Umbilical cord (tissue), 1 donor: ENCODE measurements at regions not wholly inside any gene's neighbourhood (a gene's known extent, or its start where the extent isn't known, plus 50 kb on each side); places are given as distances from the start of the nearest gene placed in this dataset.
"Not testable (repeated sequence)": the region's sequence is repeated elsewhere in the genome, so short reads cannot be mapped to it uniquely, and the experiment has no call there.

ENCODE experiments used
- DNase-seq: peaks from one replicate; pipeline ENCODE4 v3.0.0-alpha.2; 2015; ENCODE audit warnings: low spot score

DNA sequence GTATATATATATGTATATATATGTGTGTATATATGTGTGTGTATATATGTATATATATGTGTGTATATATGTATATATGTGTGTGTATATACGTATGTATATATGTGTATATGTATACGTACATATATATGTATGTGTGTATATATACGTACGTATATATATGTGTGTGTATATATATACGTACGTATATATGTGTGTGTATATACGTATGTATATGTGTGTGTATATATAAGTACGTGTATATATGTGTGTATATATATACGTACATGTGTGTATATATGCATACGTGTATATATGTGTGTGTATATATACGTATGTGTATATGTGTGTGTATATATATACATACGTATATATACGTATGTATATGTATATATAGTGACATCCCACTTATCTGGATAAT is 154.4 kb downstream of the CDRT15L2 start:
- no peak for DNase-seq

- DNase-seq: no peak
Observed at GRCh38 chr17:20735796-20736195, 156.3 kb downstream of the CDRT15L2 start.

DNA sequence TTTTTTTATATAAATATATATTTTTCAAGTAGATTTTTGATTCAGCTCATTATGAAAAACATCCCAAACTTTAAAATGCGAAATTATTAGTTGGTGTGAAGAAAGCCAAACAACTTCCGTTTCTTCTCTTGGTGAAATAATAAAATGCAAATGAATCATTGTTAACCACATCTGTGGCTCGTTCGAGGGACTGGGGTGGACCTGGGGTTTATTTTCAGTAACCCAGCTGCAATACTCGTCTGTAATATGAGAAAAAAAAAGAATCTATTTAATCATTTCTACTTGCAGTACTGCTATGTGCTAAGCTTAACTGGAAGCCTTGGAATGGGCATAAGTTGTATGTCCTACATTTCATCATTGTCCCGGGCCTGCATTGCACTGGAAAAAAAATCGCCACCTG is 158.1 kb downstream of the CDRT15L2 start:
- not testable (repeated sequence) for DNase-seq

- DNase-seq: no peak
Observed at GRCh38 chr17:20771104-20771503, 191.6 kb downstream of the CDRT15L2 start.

- DNase-seq: peak; percentile 5
Observed at GRCh38 chr17:20774472-20775135, 195.1 kb downstream of the CDRT15L2 start.

DNA sequence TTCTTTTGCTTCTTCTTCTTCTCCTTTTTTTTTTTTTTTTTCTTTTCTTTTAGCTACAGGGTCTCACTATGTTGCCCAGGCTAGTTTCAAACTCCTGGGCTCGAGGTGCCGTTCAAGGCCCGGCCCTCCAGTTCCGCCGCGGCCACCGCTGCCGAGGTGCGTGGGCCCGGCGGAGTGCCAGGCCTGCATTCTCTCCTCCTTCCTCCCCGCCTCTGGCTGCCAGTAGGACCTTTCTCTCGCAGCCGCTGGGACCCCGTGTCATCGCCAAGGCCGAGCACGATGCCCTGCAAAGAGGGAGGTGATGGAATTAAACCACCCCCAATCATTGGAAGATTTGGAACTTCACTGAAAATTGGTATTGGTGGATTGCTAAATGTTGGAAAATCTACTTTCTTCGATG is 195.8 kb downstream of the CDRT15L2 start:
- no peak for DNase-seq

DNA sequence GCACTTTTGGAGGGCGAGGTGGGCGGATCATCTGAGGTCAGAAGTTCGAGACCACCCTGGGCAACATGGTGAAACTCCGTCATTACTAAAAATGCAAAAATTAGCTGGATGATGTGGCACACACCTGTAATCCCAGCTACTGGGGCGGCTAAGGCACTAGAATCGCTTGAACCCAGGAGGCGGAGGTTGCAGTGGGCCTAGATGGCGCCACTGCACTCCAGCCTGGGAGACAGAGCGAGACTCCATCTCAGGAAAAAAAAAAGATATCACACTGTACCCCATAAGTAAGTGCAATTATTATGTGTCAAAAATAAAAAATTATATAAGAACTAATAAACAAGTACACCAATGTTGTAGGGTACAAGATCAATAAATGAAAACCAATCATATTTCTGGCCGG is 200.0 kb downstream of the CDRT15L2 start:
- no peak for DNase-seq

DNA sequence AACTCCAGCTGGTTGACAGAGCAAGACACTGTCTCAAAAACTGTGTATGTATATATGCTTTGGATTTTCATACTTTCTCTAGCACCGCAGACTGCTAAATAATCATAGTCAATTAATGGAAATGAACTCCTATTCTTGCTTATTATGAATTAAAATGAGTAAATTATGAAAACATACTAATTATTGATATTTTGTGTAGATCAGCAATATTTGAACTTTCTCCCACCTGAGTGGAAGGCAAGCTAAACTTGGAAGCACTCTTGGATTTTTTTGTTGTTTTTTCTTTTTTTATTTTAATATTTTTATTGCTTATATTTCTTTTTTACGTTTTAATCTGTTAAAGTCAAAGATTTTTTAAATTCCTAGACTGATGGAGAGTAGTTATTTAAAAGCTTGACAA is 201.7 kb downstream of the CDRT15L2 start:
- no peak for DNase-seq

DNA sequence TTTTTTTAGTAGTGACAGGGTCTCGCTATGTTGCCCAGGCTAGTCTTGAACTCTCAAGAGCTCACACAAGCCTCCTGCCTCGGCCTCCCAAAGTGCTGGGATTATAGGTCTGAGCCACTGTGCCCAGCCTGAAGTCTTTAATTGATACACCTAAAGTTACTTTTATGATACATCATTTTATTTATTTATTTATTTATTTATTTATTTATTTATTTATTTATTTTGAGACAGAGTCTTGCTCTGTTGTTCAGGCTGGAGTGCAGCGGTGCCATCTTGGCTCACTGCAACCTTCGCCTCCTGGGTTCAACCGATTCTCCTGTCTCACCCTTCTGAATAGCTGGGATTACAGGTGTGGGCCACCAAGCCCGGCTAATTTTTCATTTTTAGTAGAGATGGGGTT is 202.3 kb downstream of the CDRT15L2 start:
- DNase-seq: not testable (repeated sequence)

DNA sequence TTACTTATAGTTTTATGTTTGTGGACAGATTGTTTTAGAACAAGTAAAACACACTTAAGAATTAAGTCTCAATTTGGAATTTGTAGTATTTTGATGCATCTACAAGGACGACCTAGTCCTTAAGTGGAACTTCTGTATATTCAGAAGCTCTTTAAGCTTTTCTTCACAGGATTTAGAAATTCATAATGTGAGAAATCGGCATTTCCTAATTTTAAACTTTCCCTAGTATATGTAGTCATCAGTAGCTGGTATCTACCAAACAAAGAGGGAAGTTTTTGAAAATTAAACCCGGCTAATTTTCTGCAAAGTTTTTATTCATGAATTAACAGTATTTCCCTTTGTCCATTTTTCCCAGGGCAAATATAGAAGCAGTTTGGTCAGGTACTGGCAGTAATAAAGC is 203.6 kb downstream of the CDRT15L2 start:
- DNase-seq: no peak

- DNase-seq: no peak
Observed at GRCh38 chr17:20784100-20784665, 204.7 kb downstream of the CDRT15L2 start.

- no peak for DNase-seq
Observed at GRCh38 chr17:20787281-20787680, 207.8 kb downstream of the CDRT15L2 start.

DNA sequence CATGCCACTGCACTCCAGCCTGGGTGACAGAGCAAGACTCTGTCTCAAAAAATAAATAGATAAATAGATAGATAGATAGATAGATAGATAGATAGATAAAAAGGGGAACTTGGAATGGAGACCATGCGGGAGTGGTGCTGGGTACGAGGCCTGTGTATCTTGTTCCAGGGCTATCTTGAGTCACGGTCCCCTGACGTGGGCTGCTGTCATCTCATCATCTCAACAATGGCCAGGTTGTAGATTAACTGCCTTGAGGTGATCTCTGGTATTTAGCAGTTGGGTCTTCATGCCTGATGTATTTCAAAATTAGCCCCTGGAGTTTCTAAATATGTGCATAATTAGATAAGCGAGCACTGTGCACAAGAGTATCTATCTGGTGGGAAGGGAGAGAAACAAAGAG is 212.1 kb downstream of the CDRT15L2 start:
- DNase-seq: no peak

DNA sequence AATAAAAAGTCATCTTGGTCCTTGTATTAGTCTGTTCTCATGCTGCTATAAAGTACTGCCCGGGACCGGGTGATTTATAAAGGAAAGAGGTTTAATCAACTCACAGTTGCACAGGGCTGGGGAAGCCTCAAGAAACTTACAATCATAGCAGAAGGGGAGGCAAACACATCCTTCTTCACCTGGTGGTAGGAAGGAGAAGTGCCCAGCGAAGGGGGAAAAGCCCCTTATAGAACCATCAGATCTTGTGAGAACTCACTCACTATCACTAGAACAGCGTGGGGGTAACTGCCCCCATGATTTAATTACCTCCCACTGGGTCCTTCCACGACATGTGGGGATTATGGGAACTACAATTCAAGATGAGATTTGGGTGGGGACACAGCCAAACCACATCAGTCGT is 215.0 kb downstream of the CDRT15L2 start:
- not testable (repeated sequence) for DNase-seq

- DNase-seq: no peak
Observed at GRCh38 chr17:20797292-20797691, 217.8 kb downstream of the CDRT15L2 start.

DNA sequence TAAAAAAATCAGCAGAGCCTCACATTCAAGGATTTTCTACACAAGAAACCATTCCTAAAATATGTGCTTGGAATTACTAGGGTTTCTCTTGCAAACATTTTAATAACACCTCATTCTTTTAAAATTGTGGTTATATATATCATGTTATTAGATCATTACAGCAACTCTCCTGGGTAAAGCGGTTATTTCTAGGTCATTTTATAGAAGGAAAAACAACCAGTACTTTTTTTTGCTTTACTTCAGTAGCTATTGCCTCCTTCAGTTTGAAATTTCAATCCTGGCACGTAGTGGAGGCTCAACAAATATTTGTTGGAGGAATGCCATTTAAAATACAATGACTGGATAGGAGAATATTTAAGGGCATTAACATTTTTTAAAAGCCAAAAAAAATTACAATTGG is 220.6 kb downstream of the CDRT15L2 start:
- no peak for DNase-seq

GRCh38 chr17:20805751-20806150 is 226.2 kb downstream of the CDRT15L2 start:
- DNase-seq: no peak

DNA sequence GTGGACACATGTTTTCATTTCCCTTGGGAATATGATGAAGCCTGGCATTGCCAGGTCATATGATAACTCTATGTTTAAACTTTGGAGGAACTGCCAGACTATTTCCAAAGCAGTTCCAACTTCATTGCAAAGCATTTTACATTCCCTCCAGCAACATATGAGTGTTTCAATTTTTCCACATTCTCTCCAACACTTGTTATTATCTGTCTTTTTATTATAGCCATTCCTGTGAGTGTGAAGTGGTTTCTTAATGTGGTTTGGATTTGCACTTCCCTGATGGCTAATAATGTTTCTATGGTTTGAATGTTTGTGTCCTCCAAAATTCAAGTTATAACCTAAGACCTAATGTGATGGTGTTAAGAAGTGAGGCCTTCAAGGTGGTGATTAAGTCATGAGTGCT is 228.0 kb downstream of the CDRT15L2 start:
- not testable (repeated sequence) for DNase-seq

DNA sequence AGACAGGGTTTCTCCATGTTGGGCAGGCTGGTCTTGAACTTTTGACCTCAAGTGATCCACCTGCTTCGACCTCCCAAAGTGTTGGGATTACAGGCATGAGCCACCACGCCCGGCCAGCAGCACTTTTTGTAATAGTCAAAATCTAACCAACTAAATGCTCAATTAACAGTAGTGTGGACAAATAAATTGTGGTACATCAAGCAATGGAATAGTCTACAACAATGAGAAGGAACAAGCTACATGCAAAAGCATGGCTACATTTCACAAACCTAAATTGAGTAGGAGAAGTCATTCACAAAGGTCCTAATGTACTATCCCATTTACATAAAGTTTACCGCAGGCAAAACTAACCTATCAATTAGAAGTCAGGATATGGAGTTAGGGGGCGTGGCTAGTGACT is 227.4 kb downstream of the USP22 start:
- DNase-seq: not testable (repeated sequence)

DNA sequence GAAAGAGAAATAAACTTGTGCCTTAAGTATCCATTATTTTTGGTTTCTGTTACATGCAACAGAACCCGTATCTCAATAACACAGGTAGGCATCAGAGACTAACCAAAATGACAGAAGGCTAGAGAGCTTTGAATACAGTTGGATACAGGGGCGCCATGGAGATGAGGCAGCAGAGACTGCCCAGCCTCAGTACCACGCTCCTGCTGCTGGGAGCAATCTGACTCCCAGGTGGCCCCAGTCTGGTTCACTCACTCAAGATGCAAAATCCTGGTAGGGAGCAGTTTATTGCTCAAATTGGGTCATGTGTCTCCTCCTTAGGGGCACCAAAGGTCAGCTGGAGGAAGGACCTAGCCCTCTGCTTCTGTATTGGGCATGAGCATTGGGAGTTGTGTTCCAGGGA is 218.9 kb downstream of the USP22 start:
- DNase-seq: no peak

- DNase-seq: no peak
Observed at GRCh38 chr17:20825539-20825938, 217.3 kb downstream of the USP22 start.

- not testable (repeated sequence) for DNase-seq
Observed at GRCh38 chr17:20840453-20840852, 202.4 kb downstream of the USP22 start.

DNA sequence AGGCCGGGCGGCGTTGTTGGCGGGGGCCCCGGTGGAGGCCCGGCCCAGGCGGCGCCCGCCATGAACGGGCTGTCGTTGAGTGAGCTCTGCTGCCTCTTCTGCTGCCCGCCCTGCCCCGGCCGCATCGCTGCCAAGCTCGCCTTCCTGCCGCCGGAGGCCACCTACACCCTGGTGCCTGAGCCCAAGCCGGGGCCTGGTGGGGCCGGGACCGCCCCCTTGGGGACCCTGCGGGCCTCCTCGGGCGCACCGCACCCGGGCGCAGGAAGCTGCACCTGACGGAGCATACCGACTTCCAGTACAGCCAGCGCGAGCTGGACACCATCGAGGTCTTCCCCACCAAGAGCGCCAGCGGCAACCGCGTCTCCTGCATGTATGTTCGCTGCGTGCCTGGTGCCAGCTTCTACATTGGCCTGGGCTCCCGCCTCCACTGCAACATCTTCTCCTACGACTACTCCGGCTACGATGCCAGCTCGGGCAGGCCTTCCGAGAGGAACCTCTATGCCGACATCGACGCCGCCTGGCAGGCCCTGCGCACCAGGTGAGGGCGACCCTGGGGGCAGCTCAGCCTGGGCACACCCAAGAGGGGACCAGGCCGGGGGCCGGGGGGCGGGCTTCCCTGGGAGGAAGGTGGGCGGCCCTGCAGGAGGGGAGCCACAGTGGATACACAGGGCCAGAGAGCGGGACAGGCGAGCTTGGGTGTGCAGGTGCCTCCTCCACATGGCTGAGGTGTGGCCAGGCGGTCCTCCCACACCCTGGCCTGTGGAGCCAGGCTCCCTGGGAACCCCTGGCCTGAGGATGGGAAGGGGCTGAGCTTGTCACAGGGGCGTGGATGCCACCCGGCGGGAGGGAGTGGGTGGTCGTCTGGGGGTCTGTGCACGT is 201.6 kb downstream of the USP22 start:
- DNase-seq: not testable (repeated sequence)
